GM19351 (cell line): ENCODE measurements at regions not wholly inside any gene's neighbourhood (a gene's known extent, or its start where the extent isn't known, plus 50 kb on each side); places are given as distances from the start of the nearest gene placed in this dataset.
A peak's percentile ranks its signal among the peaks of the same experiment; 100 is the strongest.
"Not testable (repeated sequence)": the region's sequence is repeated elsewhere in the genome, so short reads cannot be mapped to it uniquely, and the experiment has no call there.

ENCODE experiments used
- ATAC-seq: cut with Tn5 transposase; IDR thresholded peaks from one replicate; pipeline ENCODE4 v1.9.1; 2021; ENCODE audit warnings: mild to moderate bottlenecking, moderate library complexity; ENCODE audit not compliant: unreplicated experiment

DNA sequence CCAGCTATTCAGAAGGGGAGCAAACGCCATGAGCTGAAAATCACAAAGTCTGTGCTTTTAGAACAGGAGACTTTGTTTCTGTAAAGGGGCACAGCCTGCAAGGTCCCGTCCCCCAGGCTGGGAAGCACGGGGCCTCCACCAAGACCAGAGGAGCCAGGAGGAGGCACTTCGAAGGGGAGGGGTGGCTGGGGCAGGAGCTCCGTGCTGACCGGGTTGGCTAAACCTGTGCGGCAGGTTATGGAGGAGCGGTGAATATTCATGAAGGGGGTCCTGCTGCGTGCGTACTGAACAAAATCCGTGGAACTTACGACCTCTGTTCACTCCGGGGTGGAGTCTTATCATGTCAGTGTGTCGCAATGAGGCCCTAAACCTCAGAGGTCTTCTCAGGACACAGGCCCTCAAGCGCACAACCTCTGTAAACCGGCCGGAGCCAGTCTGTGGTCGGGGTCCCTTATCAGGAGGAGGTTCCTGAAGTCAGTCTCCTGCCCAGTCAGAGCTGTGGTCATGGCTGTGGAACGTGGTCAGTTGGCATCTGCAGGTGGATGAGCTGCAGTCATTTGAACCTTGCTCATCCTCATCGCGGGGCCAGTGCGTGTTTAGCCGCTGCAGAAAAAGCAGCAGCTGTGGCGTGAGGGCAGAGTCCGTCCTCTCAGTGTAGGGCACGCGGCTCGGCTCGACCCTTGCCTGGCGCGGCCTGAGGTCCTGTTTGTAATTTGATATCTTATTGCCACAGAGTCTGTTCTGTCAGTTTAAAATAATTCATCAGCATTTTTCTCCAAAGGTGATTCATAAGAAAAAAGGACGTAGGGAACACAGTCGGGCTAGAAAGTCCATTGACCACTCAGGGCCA, 5507.7 kb upstream of the TPTE start:
- ATAC-seq, result not testable (repeated sequence)

DNA sequence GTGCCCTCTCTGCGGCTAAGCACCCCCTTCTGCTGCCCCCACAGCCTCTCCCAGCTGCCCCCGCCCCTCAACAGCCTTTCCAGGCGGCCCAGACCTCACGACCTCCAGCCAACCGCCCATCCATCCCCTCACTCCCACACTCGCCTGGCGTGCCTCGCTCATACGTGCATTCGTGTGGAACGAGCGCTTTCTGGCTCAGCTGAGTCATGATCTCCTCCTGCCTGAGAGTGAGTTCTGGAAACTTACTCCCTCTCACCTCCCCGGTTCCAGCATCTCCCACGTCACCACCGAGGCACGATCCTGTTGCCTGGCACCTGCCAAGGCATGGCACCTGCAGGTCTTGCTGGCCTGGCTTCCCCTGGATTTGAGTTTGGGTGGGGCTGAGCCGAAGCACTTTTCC, 5506.2 kb upstream of the TPTE start:
- ATAC-seq, result not testable (repeated sequence)

DNA sequence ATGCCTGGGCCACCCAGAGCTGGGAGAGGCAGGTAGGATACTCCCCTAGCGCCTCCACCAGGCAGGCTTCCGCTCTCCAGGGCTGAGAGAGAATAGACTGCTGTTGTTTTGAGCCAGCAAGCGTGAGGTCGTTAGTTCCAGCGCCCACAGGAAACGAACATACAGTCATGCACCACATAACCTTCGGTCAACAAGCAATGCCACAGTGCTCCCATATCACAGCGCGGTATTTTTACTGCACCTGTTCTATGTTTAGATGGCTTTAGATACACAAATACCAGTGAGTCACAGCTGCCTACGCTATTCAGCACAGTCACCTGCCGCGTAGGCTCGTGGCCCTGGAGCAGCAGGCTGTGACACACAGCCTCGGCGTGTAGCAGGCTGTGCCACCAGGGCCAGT, 5502.3 kb upstream of the TPTE start:
- ATAC-seq, result peak; percentile 55

DNA sequence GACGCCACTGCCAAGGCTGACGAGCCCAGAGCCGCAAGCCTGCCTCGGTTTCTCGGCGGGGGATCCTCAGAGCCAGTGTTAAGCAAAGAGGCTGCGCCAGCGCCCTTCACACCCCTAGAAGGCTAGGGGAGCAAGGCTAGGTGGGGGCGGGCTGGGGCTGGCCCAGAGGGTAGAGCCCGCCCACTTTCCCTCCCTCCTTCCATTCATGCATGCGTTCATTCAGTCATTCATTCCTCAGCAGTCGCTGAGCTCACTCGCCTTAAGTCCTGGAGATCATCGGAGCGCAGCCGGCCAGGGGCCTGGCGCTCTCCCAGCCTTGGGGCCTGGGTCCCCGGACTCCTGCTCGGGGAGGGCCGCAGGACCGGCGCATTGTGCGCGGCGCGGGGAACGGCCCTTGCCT, 5499.6 kb upstream of the TPTE start:
- peak; percentile 29 for ATAC-seq

DNA sequence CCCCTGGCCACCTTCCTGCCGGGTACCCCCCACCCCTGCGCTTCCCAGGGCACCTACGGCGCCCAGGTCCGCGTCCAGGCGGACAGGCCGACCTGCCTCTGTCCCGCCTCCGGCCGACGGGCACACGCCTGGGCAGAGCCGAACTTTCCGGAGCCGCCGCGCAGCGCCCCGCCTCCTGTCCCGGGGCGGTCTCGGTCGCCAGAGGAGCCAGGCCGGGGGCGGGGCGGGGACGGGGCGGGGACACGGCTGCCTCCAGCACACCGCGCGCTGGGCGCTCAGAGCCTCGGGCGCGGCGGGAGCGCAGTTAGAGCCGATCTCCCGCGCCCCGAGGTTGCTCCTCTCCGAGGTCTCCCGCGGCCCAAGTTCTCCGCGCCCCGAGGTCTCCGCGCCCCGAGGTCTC, 5499.1 kb upstream of the TPTE start:
- ATAC-seq, result peak; percentile 33

DNA sequence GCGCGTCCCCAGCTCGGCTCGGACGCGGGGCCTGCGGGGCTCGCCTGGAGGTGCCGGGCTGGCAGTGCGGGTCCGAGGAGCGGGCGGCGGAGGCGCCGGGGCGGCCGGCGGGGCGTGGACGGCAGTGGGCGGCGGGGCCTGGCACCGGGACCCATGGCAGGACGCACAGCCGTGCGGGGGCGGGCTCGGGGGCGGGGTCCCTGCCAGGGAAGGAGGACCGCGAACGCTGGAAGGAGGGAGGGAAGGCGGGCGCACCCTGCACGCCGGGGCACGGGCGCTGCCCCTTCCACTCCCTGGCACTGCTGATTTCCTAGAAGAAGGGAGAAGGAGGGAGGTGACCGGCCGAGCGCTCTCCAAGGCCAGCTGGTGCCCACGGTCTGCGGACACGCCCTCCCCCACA, 5498.6 kb upstream of the TPTE start:
- not testable (repeated sequence) for ATAC-seq

DNA sequence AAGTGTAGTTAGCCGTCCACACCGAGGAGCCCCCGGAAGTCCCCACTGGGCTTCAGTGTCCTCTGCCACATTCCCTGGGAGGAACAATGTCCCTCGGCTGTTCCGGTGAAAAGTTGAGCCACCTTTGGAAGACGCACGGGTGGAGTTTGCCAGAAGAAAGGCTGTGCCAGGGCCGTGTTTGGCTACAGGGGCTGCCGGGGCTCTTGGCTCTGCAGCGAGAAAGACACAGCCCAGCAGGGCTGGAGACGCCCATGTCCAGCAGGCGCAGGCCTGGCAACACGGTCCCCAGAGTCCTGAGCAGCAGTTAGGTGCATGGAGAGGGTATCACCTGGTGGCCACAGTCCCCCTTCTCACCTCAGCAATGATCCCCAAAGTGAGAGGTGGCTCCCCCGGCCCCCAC, 5486.2 kb upstream of the TPTE start:
- not testable (repeated sequence) for ATAC-seq

DNA sequence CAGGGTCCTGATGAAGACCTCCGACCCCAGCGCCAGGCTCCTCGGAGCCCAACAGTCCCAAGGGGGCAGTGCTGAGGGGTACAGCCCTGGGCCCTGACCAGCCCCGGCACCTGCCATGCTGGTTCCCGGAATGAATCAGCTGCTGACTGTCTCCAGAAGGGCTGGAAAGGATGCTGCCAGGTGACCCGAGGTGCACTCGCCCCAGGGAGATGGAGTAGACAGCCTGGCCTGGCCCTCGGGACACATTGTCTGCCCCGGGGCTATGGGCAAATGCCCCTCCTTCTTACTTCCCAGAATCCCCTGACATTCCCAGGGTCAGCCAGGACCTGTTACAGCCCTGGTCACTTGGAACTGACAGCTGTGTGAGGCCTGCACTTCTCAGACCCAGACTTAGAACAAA, 5485.8 kb upstream of the TPTE start:
- not testable (repeated sequence) for ATAC-seq

DNA sequence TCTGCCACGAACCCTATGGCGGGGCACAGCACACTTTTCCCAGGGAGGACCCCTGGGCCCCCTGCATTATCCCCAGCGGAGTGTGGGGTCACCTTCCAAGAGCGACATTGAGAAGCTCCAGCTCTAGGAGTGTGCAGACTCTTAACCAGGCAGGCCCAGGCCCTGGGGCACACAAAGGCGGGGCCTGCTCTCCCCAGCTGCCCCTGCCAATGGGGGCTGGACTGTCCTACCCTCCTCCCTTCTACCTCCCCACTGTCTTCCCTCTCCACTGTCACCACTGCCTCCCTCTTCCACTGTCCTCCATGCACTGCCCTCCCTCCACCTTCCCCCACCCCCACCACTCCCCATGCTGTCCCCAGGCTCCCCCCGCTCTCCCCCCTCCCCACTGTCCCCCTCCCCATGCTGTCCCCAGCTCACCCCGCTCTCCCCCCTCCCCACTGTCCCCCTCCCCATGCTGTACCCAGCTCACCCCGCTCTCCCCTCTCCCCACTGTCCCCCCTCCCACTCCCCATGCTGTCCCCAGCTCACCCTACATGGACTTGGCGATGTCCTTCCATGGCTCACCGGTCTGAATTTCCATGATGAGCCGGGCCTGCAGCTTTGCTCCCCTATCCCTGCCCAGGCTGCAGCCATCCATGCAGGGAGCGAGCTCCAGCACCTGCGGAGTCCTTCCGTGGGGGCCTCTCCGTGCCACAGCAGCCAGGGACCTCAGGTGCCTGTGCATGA, 5483.6 kb upstream of the TPTE start:
- not testable (repeated sequence) for ATAC-seq

DNA sequence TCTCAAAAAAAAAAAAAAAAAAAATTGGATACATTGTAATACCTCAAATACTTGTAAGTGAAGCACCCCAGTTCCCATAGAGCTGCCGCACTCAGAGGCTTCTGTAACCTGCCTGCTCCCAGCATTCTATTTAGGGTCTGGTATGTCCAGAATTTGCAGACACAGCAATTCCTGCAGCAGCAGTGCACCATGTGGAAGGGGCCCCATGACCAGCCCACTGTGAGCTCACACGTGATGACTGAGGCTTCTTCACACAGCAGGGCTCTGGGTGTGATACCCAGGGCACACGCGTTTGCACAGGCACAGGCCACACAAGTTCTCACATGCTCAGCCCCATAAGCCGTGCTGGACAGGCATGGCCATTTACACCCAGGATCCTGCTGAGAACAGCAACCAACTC, 5481.5 kb upstream of the TPTE start:
- not testable (repeated sequence) for ATAC-seq

DNA sequence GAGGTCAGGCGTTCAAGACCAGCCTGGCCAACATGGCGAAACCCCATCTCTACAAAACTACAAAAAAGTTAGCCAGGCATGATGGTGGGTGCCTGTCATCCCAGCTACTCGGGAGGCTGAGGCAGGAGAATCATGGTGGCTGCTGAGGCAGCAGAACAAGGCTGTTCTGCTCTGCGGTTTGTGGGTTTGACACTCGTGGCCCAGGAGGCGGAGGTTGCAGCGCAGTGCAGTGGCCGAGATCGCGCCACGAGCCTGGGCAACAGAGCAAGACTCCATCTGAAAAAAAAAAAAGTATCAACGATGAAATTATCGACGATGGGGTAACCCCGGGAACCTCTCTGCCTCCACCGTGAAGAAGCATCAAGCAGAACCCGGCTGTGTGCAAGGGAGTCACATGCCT, 5478.8 kb upstream of the TPTE start:
- ATAC-seq, result not testable (repeated sequence)

DNA sequence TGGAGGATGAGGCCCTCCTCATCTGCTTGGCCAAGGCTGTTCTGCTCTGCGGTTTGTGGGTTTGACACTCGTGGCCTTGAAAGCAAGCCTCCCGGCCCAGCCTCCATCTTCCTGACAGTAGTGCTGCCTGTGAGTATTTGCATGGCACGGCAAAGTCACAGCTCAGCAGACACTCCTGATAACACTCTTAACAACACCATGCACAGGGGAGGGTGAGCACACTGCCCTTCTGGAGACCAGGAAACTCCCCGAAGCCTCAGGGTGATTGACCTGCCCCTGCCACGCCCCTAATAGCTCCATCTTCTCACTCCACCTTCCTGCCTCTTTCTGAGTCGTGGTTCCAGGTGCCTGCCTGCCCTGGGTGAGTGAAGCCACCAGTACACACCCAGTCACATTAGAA, 5476.6 kb upstream of the TPTE start:
- ATAC-seq, result not testable (repeated sequence)

DNA sequence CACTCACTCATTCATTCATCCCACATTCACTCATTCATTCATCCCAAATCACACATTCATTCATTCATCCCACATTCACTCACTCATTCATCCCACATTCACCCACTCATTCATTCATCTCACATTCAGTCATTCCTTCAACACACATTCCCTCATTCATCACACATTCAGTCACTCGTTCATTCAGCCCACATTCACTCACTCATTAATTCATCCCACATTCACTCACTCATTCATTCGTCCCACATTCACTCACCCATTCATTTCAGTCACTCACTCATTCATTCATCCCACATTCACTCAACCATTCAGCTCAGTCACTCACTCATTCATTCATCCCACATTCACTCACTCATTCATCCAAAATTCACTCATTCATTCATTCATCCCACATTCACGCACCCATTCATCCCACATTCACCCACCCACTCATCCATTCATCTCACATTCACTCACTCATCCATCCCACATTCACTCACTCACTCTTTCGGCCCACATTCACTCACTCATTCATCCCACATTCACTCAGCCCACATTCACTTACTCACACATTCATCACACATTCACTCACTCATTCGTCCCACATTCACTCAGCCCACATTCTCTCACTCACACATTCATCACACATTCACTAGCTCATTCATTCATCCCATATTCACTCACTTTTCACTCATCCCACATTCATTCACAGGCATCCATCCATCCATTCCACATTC, 5469.9 kb upstream of the TPTE start:
- ATAC-seq, result not testable (repeated sequence)

DNA sequence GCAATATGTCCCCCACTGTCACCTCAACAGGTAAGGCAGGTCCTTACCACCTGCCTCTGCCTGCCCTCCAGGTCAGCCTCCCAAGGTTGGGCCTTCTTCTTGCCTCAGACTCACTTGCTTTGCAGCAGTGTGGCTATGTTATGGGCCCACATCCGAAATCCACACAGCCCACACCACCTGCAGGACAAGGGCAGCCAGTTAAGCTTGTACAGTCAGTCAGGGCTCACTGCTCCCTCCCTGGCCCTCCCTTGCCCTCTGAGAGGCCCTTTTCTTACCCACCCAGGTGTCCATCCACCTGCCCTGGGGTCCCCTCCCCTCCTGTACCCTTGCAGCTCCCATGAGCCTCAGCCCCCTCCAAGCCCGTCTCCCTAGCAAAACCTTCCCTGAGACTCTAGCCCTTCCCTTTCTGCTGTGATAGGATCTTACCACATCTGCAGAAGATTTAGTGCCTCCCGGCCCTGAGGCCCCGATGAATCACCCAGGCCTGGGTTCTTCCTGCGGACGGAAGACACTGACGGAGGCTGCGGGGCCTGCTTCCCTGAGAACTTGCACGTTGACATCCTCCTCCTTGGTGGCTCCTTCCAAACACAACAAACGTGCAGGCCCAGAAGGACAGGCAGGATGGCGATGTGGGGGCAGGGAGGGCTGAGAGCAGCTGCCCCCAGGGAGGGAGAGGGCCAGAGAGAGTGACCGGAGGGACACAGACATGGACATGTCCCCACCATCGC, 5466.2 kb upstream of the TPTE start:
- ATAC-seq, result not testable (repeated sequence)

DNA sequence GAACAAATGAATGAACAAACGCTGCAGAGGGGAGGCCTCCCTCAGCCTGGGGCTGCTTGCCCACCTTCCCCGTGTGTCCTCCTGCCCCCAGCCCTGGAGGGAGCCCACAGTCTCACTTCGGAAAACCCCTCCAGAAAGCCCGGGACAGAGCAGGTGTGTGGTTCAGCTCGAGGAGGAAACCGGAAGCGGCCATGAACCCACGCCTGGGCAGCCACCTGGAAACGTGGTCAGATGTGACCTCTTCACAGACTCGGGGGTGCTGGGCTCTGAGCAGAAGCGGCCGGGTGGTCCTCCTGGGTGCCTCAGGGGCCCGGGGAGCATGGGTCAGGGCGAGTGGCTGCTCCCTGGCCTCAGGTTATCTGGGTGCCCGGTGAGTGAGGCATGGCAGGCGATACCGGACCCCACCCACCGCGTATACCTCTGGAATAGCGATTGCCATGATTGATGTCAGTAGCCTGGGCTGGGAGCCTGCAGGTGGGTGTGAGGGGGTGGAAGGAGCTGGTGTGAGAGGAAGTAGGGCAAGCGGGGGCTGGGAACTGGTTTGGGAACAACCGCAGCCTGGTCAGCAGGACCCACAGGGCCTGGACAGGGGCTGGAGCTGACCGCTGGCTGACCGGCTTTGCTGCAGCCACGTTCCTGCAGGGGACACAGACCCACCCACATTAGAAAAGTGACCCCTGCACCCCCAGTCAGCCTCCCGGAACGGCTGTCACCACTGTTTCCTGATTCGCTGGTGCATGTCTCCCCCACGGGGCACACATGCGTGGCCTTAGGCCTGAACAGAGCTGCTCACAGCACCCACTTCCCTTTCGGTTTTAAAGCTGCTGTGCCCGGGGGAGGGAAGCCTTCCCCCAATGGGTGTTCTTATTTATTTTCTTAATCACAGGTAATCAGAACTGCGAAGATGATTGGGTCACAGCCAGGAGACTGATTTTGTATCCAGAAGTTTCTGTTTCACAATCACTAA, 5465.1 kb upstream of the TPTE start:
- peak; percentile 70 for ATAC-seq

DNA sequence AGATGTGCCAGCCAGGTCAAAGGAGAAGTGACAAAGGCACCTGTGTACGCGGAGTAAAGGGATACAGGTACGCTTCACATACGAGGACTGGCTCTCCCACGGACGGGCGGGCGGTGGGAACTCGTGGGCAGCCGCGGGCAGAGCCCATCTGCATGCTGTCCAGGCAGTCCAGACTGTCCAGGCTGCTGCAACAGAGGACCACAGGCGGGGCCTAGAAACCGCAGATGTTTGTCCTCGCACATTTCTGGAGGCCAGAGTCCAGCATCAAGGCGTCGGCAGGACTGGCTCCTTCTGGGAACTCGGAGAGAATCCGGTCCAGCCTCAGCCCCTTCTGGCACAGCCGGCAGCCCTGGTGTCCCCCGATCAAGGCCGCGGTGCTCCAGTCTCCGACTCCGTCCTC, 5464.3 kb upstream of the TPTE start:
- ATAC-seq, result not testable (repeated sequence)

DNA sequence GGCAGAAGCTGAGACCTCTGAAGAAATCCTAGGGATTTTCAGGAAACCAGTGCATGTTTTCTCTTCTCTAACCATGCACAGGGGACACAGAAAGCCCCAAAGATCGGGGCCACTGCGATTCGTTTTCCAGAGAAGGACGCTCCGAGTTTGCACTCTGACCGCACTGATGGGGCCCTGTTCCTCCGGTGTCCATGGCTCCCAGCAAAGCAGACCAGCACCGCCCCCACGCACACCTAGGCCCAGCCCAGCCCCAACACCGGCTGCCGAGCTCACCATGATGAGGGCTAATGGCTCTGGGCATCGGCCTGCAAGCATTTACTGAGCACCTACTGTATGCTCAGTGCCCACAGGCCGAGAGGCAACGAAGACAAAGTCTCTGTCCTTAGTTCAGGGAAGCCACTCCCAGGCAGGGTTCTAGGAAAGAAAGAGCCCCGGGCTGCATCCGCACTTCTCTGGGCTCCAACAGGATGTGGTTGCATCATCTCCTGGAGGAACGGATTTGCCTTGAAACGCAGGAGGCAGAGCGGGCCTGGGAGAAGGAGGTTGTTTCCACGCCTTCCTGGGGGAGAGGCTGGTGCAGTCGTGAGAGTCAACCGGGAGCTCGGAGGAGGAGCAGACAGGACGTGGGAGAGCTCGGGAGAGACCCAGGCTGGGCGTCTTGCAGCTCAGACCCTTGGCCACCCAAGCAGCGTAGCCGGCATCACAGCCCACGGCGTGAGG, 5460.9 kb upstream of the TPTE start:
- not testable (repeated sequence) for ATAC-seq

DNA sequence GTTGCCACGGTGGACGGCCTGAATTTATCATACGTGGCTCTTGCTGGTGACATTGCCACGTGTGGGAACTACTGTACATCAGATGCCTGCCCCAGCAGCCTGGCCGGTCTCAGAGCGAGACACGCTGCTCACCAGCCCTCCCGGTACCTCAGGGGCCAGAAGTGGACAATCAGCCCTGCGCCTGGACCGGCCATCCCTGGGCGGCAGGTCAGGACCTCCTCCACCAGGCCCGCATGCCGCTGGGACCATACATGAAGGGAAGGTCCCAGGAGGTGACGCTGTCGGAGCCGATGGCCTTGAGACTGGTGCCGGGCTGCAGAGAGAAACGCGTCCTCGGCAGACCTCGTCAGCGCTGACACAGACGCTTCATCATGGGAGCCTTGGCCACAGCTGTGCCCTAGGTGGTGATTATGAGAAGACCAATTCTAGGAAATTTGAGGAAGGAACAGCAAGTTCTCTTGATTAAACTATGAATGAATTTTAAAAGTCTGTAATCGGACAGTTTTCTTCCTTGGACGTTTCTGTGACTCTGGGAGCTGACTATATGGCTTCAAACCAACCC, 5456.7 kb upstream of the TPTE start:
- not testable (repeated sequence) for ATAC-seq
